H9 (cell line): ENCODE measurements at regions not wholly inside any gene's neighbourhood (a gene's known extent, or its start where the extent isn't known, plus 50 kb on each side); places are given as distances from the start of the nearest gene placed in this dataset.

Source experiments
- DNase-seq: peaks from one replicate; pipeline ENCODE4 v3.0.0-alpha.2; 2017
- H2AFZ ChIP-seq: one replicate; pipeline ENCODE4 v1.6.1; 2013; ENCODE audit warnings: mild to moderate bottlenecking, low read length, control low read depth, moderate library complexity
- H2AK5ac ChIP-seq: 2 replicates; pipeline ENCODE4 v1.6.1; 2013; ENCODE audit warnings: low read length, control low read depth, mixed read lengths; ENCODE audit not compliant: insufficient read length
- H2BK120ac ChIP-seq: one replicate; pipeline ENCODE4 v1.6.1; 2013; ENCODE audit warnings: low read depth, mild to moderate bottlenecking, low read length, control low read depth, inconsistent platforms; ENCODE audit not compliant: poor library complexity, severe bottlenecking
- H2BK12ac ChIP-seq: 2 replicates; pipeline ENCODE4 v1.6.1; 2013; ENCODE audit warnings: low read length, control low read depth, mixed read lengths, low read depth; ENCODE audit not compliant: insufficient read length
- H2BK15ac ChIP-seq: 2 replicates; pipeline ENCODE4 v1.6.1; 2013; ENCODE audit warnings: low read depth, low read length, control low read depth
- H2BK20ac ChIP-seq: one replicate; pipeline ENCODE4 v1.6.1; 2013; ENCODE audit warnings: low read depth, mild to moderate bottlenecking, low read length, control low read depth, inconsistent platforms; ENCODE audit not compliant: poor library complexity, severe bottlenecking
- H2BK5ac ChIP-seq: 2 replicates; pipeline ENCODE4 v1.6.1; 2013; ENCODE audit warnings: low read length, control low read depth, mixed read lengths; ENCODE audit not compliant: insufficient read length
- H3K14ac ChIP-seq: 2 replicates; pipeline ENCODE4 v1.6.1; 2013; ENCODE audit warnings: low read length, control low read depth; ENCODE audit not compliant: insufficient read depth
- H3K18ac ChIP-seq: 2 replicates; pipeline ENCODE4 v1.6.1; 2013; ENCODE audit warnings: low read depth, mild to moderate bottlenecking, mixed read lengths, low read length, control low read depth; ENCODE audit not compliant: insufficient read length
- H3K23ac ChIP-seq: 2 replicates; pipeline ENCODE4 v1.6.1; 2013; ENCODE audit warnings: low read length, control low read depth, mixed read lengths, low read depth; ENCODE audit not compliant: insufficient read length
- H3K23me2 ChIP-seq: 2 replicates; pipeline ENCODE4 v1.6.1; 2013; ENCODE audit warnings: low read depth, mild to moderate bottlenecking, mixed read lengths, low read length, control low read depth; ENCODE audit not compliant: insufficient read length, poor library complexity, severe bottlenecking
- H3K27ac ChIP-seq: 2 replicates; pipeline ENCODE4 v1.5.1; 2013; ENCODE audit warnings: low read length, control low read depth, mixed read lengths, low read depth; ENCODE audit not compliant: insufficient read length
- H3K27me3 ChIP-seq: 2 replicates; pipeline ENCODE4 v1.6.1; 2013; ENCODE audit warnings: low read length, control low read depth, inconsistent platforms; ENCODE audit not compliant: insufficient read depth
- H3K4ac ChIP-seq: 2 replicates; pipeline ENCODE4 v1.6.1; 2013; ENCODE audit warnings: low read depth, mild to moderate bottlenecking, control low read depth, inconsistent platforms, low read length, moderate library complexity
- H3K4me1 ChIP-seq: 2 replicates; pipeline ENCODE4 v1.6.1; 2013; ENCODE audit warnings: low read length, control low read depth, inconsistent platforms; ENCODE audit not compliant: insufficient read depth
- H3K4me2 ChIP-seq: 2 replicates; pipeline ENCODE4 v1.6.1; 2013; ENCODE audit warnings: low read length, control low read depth, mixed read lengths; ENCODE audit not compliant: insufficient read length, insufficient read depth
- H3K56ac ChIP-seq: 2 replicates; pipeline ENCODE4 v1.6.1; 2013; ENCODE audit warnings: low read depth, mild to moderate bottlenecking, mixed read lengths, low read length, control low read depth; ENCODE audit not compliant: insufficient read length
- H3K79me1 ChIP-seq: 2 replicates; pipeline ENCODE4 v1.6.1; 2013; ENCODE audit warnings: low read depth, mild to moderate bottlenecking, moderate library complexity, low read length, control low read depth, inconsistent platforms; ENCODE audit not compliant: insufficient read depth, poor library complexity, severe bottlenecking
- H3K79me2 ChIP-seq: 2 replicates; pipeline ENCODE4 v1.6.1; 2013; ENCODE audit warnings: low read length, control low read depth, inconsistent platforms; ENCODE audit not compliant: insufficient read depth
- H3K9ac ChIP-seq: 2 replicates; pipeline ENCODE4 v1.6.1; 2013; ENCODE audit warnings: low read length, control low read depth, mixed read lengths; ENCODE audit not compliant: insufficient read length; ENCODE audit errors: extremely low read depth
- H3K9me3 ChIP-seq: one replicate; pipeline ENCODE4 v1.6.1; 2013; ENCODE audit warnings: low read depth, low read length, inconsistent platforms; ENCODE audit not compliant: control insufficient read depth
- H3T11ph ChIP-seq: one replicate; pipeline ENCODE4 v1.6.1; 2013; ENCODE audit warnings: mild to moderate bottlenecking, low read length, control low read depth, inconsistent platforms
- H4K20me1 ChIP-seq: one replicate; pipeline ENCODE4 v1.6.1; 2013; ENCODE audit not compliant: control insufficient read depth, insufficient read length, insufficient read depth
- H4K5ac ChIP-seq: 2 replicates; pipeline ENCODE4 v1.6.1; 2013; ENCODE audit warnings: low read depth, mild to moderate bottlenecking, mixed read lengths, low read length, control low read depth; ENCODE audit not compliant: insufficient read length
- H4K8ac ChIP-seq: replicated peaks from 2 replicates; pipeline ENCODE4 v1.6.1; 2013; ENCODE audit warnings: low read length, control low read depth, mixed read lengths, low read depth; ENCODE audit not compliant: insufficient read length
- H4K91ac ChIP-seq: 2 replicates; pipeline ENCODE4 v1.6.1; 2013; ENCODE audit warnings: low read depth, mild to moderate bottlenecking, moderate library complexity, mixed read lengths, low read length, control low read depth; ENCODE audit not compliant: insufficient read length
- H3K27ac Mint-ChIP-seq, 3 experiments: 2 replicates in 2 of 3; 3 replicates in 1 of 3; pipeline ENCODE4 v1.8.0; 2020 to 2021; ENCODE audit warnings: mixed read lengths in 3 of 3, mild to moderate bottlenecking in 1 of 3, moderate library complexity in 1 of 3
- H3K27me3 Mint-ChIP-seq: 2 replicates; pipeline ENCODE4 v1.8.0; 2021; ENCODE audit warnings: low read depth, mild to moderate bottlenecking, moderate library complexity, mixed read lengths
- H3K36me3 Mint-ChIP-seq, 3 experiments: 2 replicates in 2 of 3; 3 replicates in 1 of 3; pipeline ENCODE4 v1.8.0; 2020 to 2021; ENCODE audit warnings: low read depth in 3 of 3, mixed read lengths in 3 of 3; ENCODE audit not compliant: insufficient read depth in 1 of 3
- H3K4me1 Mint-ChIP-seq, 2 experiments: 2 replicates each; pipeline ENCODE4 v1.8.0; 2020; ENCODE audit warnings: mixed read lengths in 2 of 2
- H3K4me3 Mint-ChIP-seq, 2 experiments: 2 replicates in 1 of 2; 3 replicates in 1 of 2; pipeline ENCODE4 v1.8.0; 2020 to 2021; ENCODE audit warnings: mild to moderate bottlenecking in 2 of 2, mixed read lengths in 2 of 2, moderate library complexity in 1 of 2
- H3K9me3 Mint-ChIP-seq, 2 experiments: 2 replicates in 1 of 2; 3 replicates in 1 of 2; pipeline ENCODE4 v1.8.0; 2020; ENCODE audit warnings: mild to moderate bottlenecking in 2 of 2, mixed read lengths in 2 of 2, moderate library complexity in 1 of 2
- WGBS: extraction: QIAGEN DNeasy Blood & Tissue Kit; methylation state at CpG from one replicate; pipeline ENCODE4 v1.1.7; 2013; ENCODE audit warnings: missing lambda C conversion rate, low lambda C conversion rate, mixed read lengths; ENCODE audit not compliant: insufficient read length; ENCODE audit errors: extremely low coverage; 5-methylcytosine and 5-hydroxymethylcytosine counted together
- TF ChIP-seq, protein P1 (sequence below): fragments of 200-600 bp; sonication (generic); conservative IDR thresholded peaks from 3 replicates; pipeline ENCODE4 v1.8.0; 2021; ENCODE audit warnings: antibody characterized with exemption, mild to moderate bottlenecking

DNA sequence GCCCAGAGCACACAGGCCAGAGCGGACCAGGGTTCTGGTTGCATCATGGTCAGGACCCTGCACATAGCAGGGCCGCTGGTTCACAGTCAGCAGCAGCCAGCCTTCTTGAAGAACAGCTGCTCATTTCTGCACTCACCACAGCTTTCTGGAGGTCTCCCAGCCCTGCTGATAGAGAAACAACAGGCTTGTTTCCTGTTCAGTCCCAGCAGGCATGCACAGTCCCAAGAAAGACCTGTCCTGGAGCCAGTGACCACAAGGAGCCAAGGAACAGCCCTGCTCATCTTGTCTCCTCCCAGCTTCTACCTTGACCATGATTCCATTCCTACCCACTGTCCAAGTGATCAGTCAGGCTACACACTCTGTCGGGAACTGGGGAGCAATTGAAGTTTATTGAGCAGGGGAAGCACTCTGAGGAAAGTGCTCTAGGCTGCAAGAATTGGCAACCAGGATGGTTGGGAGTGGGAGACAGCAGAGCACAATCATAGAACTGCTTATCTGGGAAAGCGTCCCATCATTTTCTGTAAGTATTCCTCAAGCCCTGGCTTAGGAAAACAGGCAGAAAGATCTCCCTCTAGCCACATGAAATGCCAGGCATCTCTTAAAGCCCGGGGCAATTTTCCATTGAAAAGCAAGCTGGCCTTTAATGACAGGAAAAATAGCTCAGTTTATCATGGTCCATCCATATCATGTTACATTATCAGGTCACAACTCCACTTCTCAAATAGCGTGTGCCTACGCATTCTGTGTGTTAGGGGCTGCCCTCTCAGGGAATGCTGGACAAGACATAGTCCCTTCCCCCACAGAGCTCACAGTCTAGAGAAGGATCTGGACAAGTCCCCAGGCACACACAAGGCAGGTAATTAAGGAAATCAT lies 155.4 kb upstream of the FOXF1 start:
- Histone ChIP-seq H3K27ac (no peak overlapping the region), H3K23me2 (no peaks in the 10 kb centered on the region), H4K91ac (no peak overlapping the region), H3K79me1 (no peaks in the 10 kb centered on the region), H3K18ac (no peak overlapping the region), H3K9ac (no peak overlapping the region), H3K23ac (no peak overlapping the region), H3T11ph (no peak overlapping the region), H2BK5ac (no peak overlapping the region), H3K4me1 (peaks cover 14% of the 10 kb centered on the region), H4K20me1 (no peaks in the 10 kb centered on the region), H2AK5ac (no peak overlapping the region), H3K4me2 (no peak overlapping the region), H2BK20ac (no peak overlapping the region), H2BK15ac (no peak overlapping the region), H3K27me3 (no peaks in the 10 kb centered on the region), H2BK12ac (no peak overlapping the region), H4K5ac (no peak overlapping the region), H3K9me3 (no peaks in the 10 kb centered on the region), H2BK120ac (no peak overlapping the region), H2AFZ (no peak overlapping the region), H4K8ac (no peak overlapping the region), H3K14ac (no peak overlapping the region), H3K56ac (no peak overlapping the region), H3K79me2 (no peaks in the 10 kb centered on the region), H3K4ac (no peak overlapping the region)
- peaks cover 12 to 13% of the 10 kb centered on the region in 2 experiments for H3K9me3 Mint-ChIP-seq
- H3K36me3 Mint-ChIP-seq = peaks cover 5 to 15% (median 10%) of the 10 kb centered on the region in 3 experiments
- H3K27ac Mint-ChIP-seq = peak overlapping the region in 1 of 3 experiments; percentile 25; a peak in 1 of 7 replicates
- H3K4me1 Mint-ChIP-seq = peaks cover 44 to 62% of the 10 kb centered on the region in 2 experiments
- TF ChIP-seq, protein P1, sequence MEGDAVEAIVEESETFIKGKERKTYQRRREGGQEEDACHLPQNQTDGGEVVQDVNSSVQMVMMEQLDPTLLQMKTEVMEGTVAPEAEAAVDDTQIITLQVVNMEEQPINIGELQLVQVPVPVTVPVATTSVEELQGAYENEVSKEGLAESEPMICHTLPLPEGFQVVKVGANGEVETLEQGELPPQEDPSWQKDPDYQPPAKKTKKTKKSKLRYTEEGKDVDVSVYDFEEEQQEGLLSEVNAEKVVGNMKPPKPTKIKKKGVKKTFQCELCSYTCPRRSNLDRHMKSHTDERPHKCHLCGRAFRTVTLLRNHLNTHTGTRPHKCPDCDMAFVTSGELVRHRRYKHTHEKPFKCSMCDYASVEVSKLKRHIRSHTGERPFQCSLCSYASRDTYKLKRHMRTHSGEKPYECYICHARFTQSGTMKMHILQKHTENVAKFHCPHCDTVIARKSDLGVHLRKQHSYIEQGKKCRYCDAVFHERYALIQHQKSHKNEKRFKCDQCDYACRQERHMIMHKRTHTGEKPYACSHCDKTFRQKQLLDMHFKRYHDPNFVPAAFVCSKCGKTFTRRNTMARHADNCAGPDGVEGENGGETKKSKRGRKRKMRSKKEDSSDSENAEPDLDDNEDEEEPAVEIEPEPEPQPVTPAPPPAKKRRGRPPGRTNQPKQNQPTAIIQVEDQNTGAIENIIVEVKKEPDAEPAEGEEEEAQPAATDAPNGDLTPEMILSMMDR = no peak
- no peak for DNase-seq
- WGBS = no CpG with 5 or more reads among the region's 7 CpGs
- H3K27me3 Mint-ChIP-seq = peaks cover 27% of the 10 kb centered on the region
- H3K4me3 Mint-ChIP-seq = no peak overlapping the region
